B cell (primary cell): ENCODE measurements at regions not wholly inside any gene's neighbourhood (a gene's known extent, or its start where the extent isn't known, plus 50 kb on each side); places are given as distances from the start of the nearest gene placed in this dataset.

Source experiments
- ATAC-seq: fragments of 200-7000 bp; cut with Tn5 transposase; one replicate; pipeline ENCODE4 v1.10.0; 2021; ENCODE audit warnings: low read depth, mild to moderate bottlenecking, moderate number of reproducible peaks, moderate library complexity
- CTCF ChIA-PET: fragments of 350-600 bp; sonication (Branson Sonifier 250); formaldehyde crosslinking; loops from one replicate; lab custom pipeline; 2021; ENCODE audit warnings: antibody characterized with exemption, inconsistent platforms; lab: Charles Lee
- POLR2A ChIA-PET: fragments of 350-600 bp; sonication (Branson Sonifier 250); formaldehyde crosslinking; loops from one replicate; lab custom pipeline; 2021; ENCODE audit warnings: antibody characterized with exemption; lab: Charles Lee
- DNase-seq: peaks from one replicate; pipeline ENCODE4 v3.0.0; 2013
- H2AFZ ChIP-seq: 2 replicates; pipeline ENCODE4 v1.6.1; 2012; ENCODE audit warnings: mild to moderate bottlenecking, low read depth, low read length; ENCODE audit not compliant: insufficient read depth, poor library complexity, severe bottlenecking
- H3K27ac ChIP-seq, 2 donors: 1 replicate in 1 of 2; 2 replicates in 1 of 2; pipeline ENCODE4 v1.5.1; 2012 to 2013; ENCODE audit warnings: low read length in 2 of 2, mild to moderate bottlenecking in 2 of 2, moderate library complexity in 1 of 2
- H3K27me3 ChIP-seq, 4 experiments: fragments of 200-600 bp in 1 of 4; sonication (generic) in 1 of 4; replicated peaks in 1 of 4; 1 replicate in 2 of 4; 2 replicates in 2 of 4; pipeline versions ENCODE4 v1.6.1 to v1.7.0; 2013 to 2016; ENCODE audit warnings: low read length in 3 of 4, mild to moderate bottlenecking in 2 of 4, mixed read lengths in 1 of 4, moderate library complexity in 1 of 4; ENCODE audit not compliant: insufficient read depth in 4 of 4, control insufficient read depth in 3 of 4; ENCODE audit errors: control extremely low read depth in 1 of 4
- H3K36me3 ChIP-seq, 2 experiments: replicated peaks in 1 of 2; 1 replicate in 1 of 2; 2 replicates in 1 of 2; pipeline versions ENCODE4 v1.6.1 to v1.7.1; 2013; ENCODE audit warnings: low read length in 1 of 2; ENCODE audit not compliant: insufficient read depth in 2 of 2, control insufficient read depth in 1 of 2; ENCODE audit errors: control extremely low read depth in 1 of 2, extremely low read depth in 1 of 2
- H3K4me1 ChIP-seq, 2 donors: fragments of 200-600 bp in 1 of 2; sonication (generic) in 1 of 2; 1 replicate in 1 of 2; 2 replicates in 1 of 2; pipeline versions ENCODE4 v1.5.1 to v1.6.1; 2013 to 2017; ENCODE audit warnings: low read length in 2 of 2; ENCODE audit not compliant: control insufficient read depth in 2 of 2, insufficient read depth in 2 of 2
- H3K4me2 ChIP-seq: replicated peaks from 2 replicates; pipeline ENCODE3; 2012; ENCODE audit warnings: mild to moderate bottlenecking, low read depth, low read length; ENCODE audit not compliant: poor library complexity, severe bottlenecking
- H3K4me3 ChIP-seq, 5 experiments: fragments of 200-600 bp in 1 of 5; sonication (generic) in 1 of 5; 1 replicate in 3 of 5; 2 replicates in 2 of 5; pipeline versions ENCODE4 v1.5.1 to v1.7.0; 2011 to 2016; ENCODE audit warnings: low read length in 4 of 5, mild to moderate bottlenecking in 4 of 5, low read depth in 2 of 5, control low read depth in 1 of 5, moderate library complexity in 1 of 5; ENCODE audit not compliant: insufficient read depth in 1 of 5; ENCODE audit errors: control extremely low read depth in 1 of 5, extremely low read depth in 1 of 5
- H3K79me2 ChIP-seq: fragments of 200-600 bp; sonication (generic); one replicate; pipeline ENCODE4 v1.6.0; 2016; ENCODE audit warnings: low read length; ENCODE audit not compliant: control insufficient read depth, insufficient read depth
- H3K9ac ChIP-seq: fragments of 200-600 bp; sonication (generic); 2 replicates; pipeline ENCODE4 v1.6.1; 2017; ENCODE audit warnings: mild to moderate bottlenecking, low read length, moderate library complexity
- H3K9me3 ChIP-seq, 3 donors: one replicate each; pipeline versions ENCODE4 v1.6.1 to v1.7.1; 2013; ENCODE audit warnings: low read length in 2 of 3; ENCODE audit not compliant: control insufficient read depth in 2 of 3, insufficient read depth in 1 of 3; ENCODE audit errors: control extremely low read depth in 1 of 3
- H4K20me1 ChIP-seq: 2 replicates; pipeline ENCODE4 v1.6.0; 2012; ENCODE audit warnings: mild to moderate bottlenecking, low read length; ENCODE audit not compliant: insufficient read depth, control insufficient read depth, poor library complexity, severe bottlenecking
- H3K27ac Mint-ChIP-seq: one replicate; pipeline ENCODE4 v1.8.0; 2021; ENCODE audit warnings: mixed read lengths
- H3K27me3 Mint-ChIP-seq: one replicate; pipeline ENCODE4 v1.8.0; 2021; ENCODE audit warnings: mixed read lengths
- H3K4me1 Mint-ChIP-seq: one replicate; pipeline ENCODE4 v1.8.0; 2021; ENCODE audit warnings: mixed read lengths
- H3K4me3 Mint-ChIP-seq: one replicate; pipeline ENCODE4 v1.8.0; 2021; ENCODE audit warnings: mixed read lengths
- H3K9me3 Mint-ChIP-seq: one replicate; pipeline ENCODE4 v1.8.0; 2022; ENCODE audit warnings: mixed read lengths; ENCODE audit not compliant: insufficient read depth
- EZH2 ChIP-seq: IDR thresholded peaks from 2 replicates; pipeline ENCODE4 v1.6.1; 2012; ENCODE audit warnings: borderline replicate concordance, low read depth, mild to moderate bottlenecking, moderate library complexity, low read length; ENCODE audit not compliant: insufficient read depth, poor library complexity, severe bottlenecking
- WGBS: methylation state at CpG from one replicate; pipeline ENCODE4 v1.1.5; 2013; ENCODE audit warnings: missing lambda C conversion rate; ENCODE audit not compliant: insufficient coverage; 5-methylcytosine and 5-hydroxymethylcytosine counted together
- intact Hi-C: fragments of 100-400 bp; cut with micrococcal nuclease; formaldehyde crosslinking; loops from one replicate; pipeline ENCODE4 v1.10.0; 2022
- TF ChIP-seq, protein P1 (sequence below): fragments of 200-600 bp; IDR thresholded peaks from one replicate; pipeline ENCODE4 v1.8.0; 2022; ENCODE audit warnings: antibody characterized with exemption, mild to moderate bottlenecking

GRCh38 chrX:69299951-69300714, 134.9 kb upstream of the PJA1 start:
- no CpG with 5 or more reads among the region's 4 CpGs for WGBS
- no peak overlapping the region for H3K4me2 ChIP-seq
- intact Hi-C loops, result no loop called here
- no peaks in the 10 kb centered on the region for H4K20me1 ChIP-seq
- H3K9me3 Mint-ChIP-seq, result no peaks in the 10 kb centered on the region
- no peak overlapping the region for H3K4me3 Mint-ChIP-seq
- no peaks in the 10 kb centered on the region for H3K4me1 ChIP-seq
- H2AFZ ChIP-seq, result no peak overlapping the region
- TF ChIP-seq, protein P1, sequence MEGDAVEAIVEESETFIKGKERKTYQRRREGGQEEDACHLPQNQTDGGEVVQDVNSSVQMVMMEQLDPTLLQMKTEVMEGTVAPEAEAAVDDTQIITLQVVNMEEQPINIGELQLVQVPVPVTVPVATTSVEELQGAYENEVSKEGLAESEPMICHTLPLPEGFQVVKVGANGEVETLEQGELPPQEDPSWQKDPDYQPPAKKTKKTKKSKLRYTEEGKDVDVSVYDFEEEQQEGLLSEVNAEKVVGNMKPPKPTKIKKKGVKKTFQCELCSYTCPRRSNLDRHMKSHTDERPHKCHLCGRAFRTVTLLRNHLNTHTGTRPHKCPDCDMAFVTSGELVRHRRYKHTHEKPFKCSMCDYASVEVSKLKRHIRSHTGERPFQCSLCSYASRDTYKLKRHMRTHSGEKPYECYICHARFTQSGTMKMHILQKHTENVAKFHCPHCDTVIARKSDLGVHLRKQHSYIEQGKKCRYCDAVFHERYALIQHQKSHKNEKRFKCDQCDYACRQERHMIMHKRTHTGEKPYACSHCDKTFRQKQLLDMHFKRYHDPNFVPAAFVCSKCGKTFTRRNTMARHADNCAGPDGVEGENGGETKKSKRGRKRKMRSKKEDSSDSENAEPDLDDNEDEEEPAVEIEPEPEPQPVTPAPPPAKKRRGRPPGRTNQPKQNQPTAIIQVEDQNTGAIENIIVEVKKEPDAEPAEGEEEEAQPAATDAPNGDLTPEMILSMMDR, result no peak
- no peak for TF ChIP-seq EZH2
- no peak overlapping the region for H3K4me3 ChIP-seq
- H3K79me2 ChIP-seq, result no peaks in the 10 kb centered on the region
- no peaks in the 10 kb centered on the region for H3K9me3 ChIP-seq
- H3K36me3 ChIP-seq, result no peaks in the 10 kb centered on the region
- no peak overlapping the region for H3K27ac Mint-ChIP-seq
- no peaks in the 10 kb centered on the region for H3K4me1 Mint-ChIP-seq
- ChIA-PET POLR2A (no interaction called here), CTCF (no interaction called here)
- ATAC-seq (no peak), DNase-seq (no peak)
- peaks cover 11% of the 10 kb centered on the region for H3K27me3 Mint-ChIP-seq
- peaks cover 0 to 3% (median 0%) of the 10 kb centered on the region in 4 experiments for H3K27me3 ChIP-seq
- no peak overlapping the region for H3K27ac ChIP-seq
- H3K9ac ChIP-seq, result no peak overlapping the region

DNA sequence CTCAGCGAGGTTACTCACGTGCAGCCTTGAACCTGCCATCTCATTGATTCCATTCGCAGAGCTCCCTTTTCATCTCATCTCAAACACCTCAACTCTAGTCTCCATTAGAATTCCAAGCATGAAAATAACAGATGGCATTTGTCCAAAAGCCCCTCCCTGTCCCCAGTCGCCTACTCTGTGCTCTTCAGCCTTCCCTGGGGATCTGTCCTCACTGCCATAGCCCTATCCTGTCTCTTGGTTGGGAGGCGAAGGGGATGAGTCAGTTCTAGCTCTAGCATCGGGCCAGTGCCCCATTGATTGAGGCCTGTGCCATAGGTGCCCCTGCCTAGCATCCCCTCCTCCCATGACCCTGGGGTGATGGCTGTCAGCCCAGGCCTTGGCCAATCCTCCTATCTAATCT, 134.0 kb upstream of the PJA1 start:
- ChIA-PET CTCF (no interaction called here), POLR2A (no interaction called here)
- 50% methylated on average over 1 of the region's 6 CpGs for WGBS
- TF ChIP-seq EZH2, result no peak
- TF ChIP-seq, protein P1, result no peak
- Histone ChIP-seq H3K27ac (no peak overlapping the region), H3K4me3 (no peak overlapping the region), H4K20me1 (no peaks in the 10 kb centered on the region), H3K27me3 (peaks cover 0 to 3% (median 0%) of the 10 kb centered on the region in 4 experiments), H3K9me3 (no peaks in the 10 kb centered on the region), H3K36me3 (no peaks in the 10 kb centered on the region), H3K4me2 (no peak overlapping the region), H3K79me2 (no peaks in the 10 kb centered on the region), H2AFZ (no peak overlapping the region), H3K9ac (no peak overlapping the region), H3K4me1 (no peaks in the 10 kb centered on the region)
- ATAC-seq, result no peak
- peaks cover 8% of the 10 kb centered on the region for H3K27me3 Mint-ChIP-seq
- H3K27ac Mint-ChIP-seq, result no peak overlapping the region
- H3K4me1 Mint-ChIP-seq, result no peaks in the 10 kb centered on the region
- H3K4me3 Mint-ChIP-seq, result no peak overlapping the region
- no peaks in the 10 kb centered on the region for H3K9me3 Mint-ChIP-seq
- DNase-seq, result no peak
- intact Hi-C loops, result no loop called here
